Ishikawa (cell line): ENCODE measurements at regions not wholly inside any gene's neighbourhood (a gene's known extent, or its start where the extent isn't known, plus 50 kb on each side); places are given as distances from the start of the nearest gene placed in this dataset.

Experiments
- CEBPB ChIP-seq: IDR thresholded peaks from 2 replicates; pipeline ENCODE4 v1.6.1; 2012
- TAF1 ChIP-seq: IDR thresholded peaks from 2 replicates; pipeline ENCODE4 v1.6.1; 2012; ENCODE audit warnings: low read depth, mild to moderate bottlenecking
- TEAD4 ChIP-seq: IDR thresholded peaks from 2 replicates; pipeline ENCODE4 v1.6.1; 2012
- YY1 ChIP-seq: IDR thresholded peaks from 2 replicates; pipeline ENCODE4 v1.6.1; 2012; ENCODE audit warnings: low read depth

- TF ChIP-seq TEAD4 (no peak), CEBPB (no peak), TAF1 (no peak), YY1 (no peak)
Observed at GRCh38 chr13:33624253-33624652, 193.7 kb upstream of the RFC3 start.
